VCaP (cell line): ENCODE measurements at regions not wholly inside any gene's neighbourhood (a gene's known extent, or its start where the extent isn't known, plus 50 kb on each side); places are given as distances from the start of the nearest gene placed in this dataset.
"Not testable (repeated sequence)": the region's sequence is repeated elsewhere in the genome, so short reads cannot be mapped to it uniquely, and the experiment has no call there.

ENCODE experiments used
- H3K27ac ChIP-seq: fragments of 450-650 bp; 2 replicates; pipeline ENCODE4 v1.5.1; 2017
- CTCF ChIP-seq: fragments of 450-650 bp; conservative IDR thresholded peaks from 2 replicates; pipeline ENCODE4 v1.5.1; 2017; ENCODE audit warnings: mild to moderate bottlenecking, moderate library complexity

- no peak overlapping the region for H3K27ac ChIP-seq
- TF ChIP-seq CTCF, result no peak
Measured at GRCh38 chrX:75873993-75874392, 88.9 kb upstream of the MAGEE2 start.

GRCh38 chrX:75883446-75883845, 98.4 kb upstream of the MAGEE2 start:
- no peak for TF ChIP-seq CTCF
- no peak overlapping the region for H3K27ac ChIP-seq

GRCh38 chrX:75887833-75888232, 102.8 kb upstream of the MAGEE2 start:
- TF ChIP-seq CTCF, result no peak

GRCh38 chrX:75892749-75893148, 107.7 kb upstream of the MAGEE2 start:
- TF ChIP-seq CTCF, result no peak
- H3K27ac ChIP-seq, result no peak overlapping the region

More at GRCh38 chrX:75887833-75888232, 102.8 kb upstream of the MAGEE2 start:
- peak overlapping the region; percentile 59 for H3K27ac ChIP-seq

GRCh38 chrX:75893281-75893680, 108.2 kb upstream of the MAGEE2 start:
- H3K27ac ChIP-seq, result no peak overlapping the region
- no peak for TF ChIP-seq CTCF

- TF ChIP-seq CTCF, result no peak
- no peak overlapping the region for H3K27ac ChIP-seq
Measured at GRCh38 chrX:75911716-75912115, 126.7 kb upstream of the MAGEE2 start.

GRCh38 chrX:75957107-75957610, 172.1 kb upstream of the MAGEE2 start:
- no peak for TF ChIP-seq CTCF
- no peak overlapping the region for H3K27ac ChIP-seq

- not testable (repeated sequence) for H3K27ac ChIP-seq
Measured at GRCh38 chrX:75961321-75961720, 176.3 kb upstream of the MAGEE2 start.
